ENCODE measurements at regions not wholly inside any gene's neighbourhood (a gene's known extent, or its start where the extent isn't known, plus 50 kb on each side); places are given as distances from the start of the nearest gene placed in this dataset.

GRCh38 chr13:78436311-78436710 lies 167.0 kb downstream of the POU4F1 start:
- Histone ChIP-seq H3K27me3 (replicated peaks; ENCODE audit: control insufficient read depth, insufficient read depth, low read length) (no peaks in the 10 kb centered on the region), H3K4me3 (replicated peaks; ENCODE audit: low read depth, low read length) (no peak overlapping the region), H3K36me3 (ENCODE audit: control insufficient read depth, insufficient read depth, low read length) (no peaks in the 10 kb centered on the region)
- no peak for TF ChIP-seq CTCF (IDR thresholded peaks at IDR 0.05; ENCODE audit: insufficient read depth, low read length, poor library complexity, severe bottlenecking)
- DNase-seq (ENCODE audit: extremely low read depth, insufficient read length): no peak

GRCh38 chr13:78431328-78431727 lies 172.0 kb downstream of the POU4F1 start:
- H3K36me3 ChIP-seq (ENCODE audit: control insufficient read depth, insufficient read depth, low read length): no peaks in the 10 kb centered on the region
- no peak for TF ChIP-seq CTCF (IDR thresholded peaks at IDR 0.05; ENCODE audit: insufficient read depth, low read length, poor library complexity, severe bottlenecking)
- no peak overlapping the region for H3K4me3 ChIP-seq (replicated peaks; ENCODE audit: low read depth, low read length)
- H3K27me3 ChIP-seq (replicated peaks; ENCODE audit: control insufficient read depth, insufficient read depth, low read length): no peaks in the 10 kb centered on the region
- DNase-seq (ENCODE audit: extremely low read depth, insufficient read length): no peak

GRCh38 chr13:78430811-78431210 lies 172.5 kb downstream of the POU4F1 start:
- no peak for TF ChIP-seq CTCF (IDR thresholded peaks at IDR 0.05; ENCODE audit: insufficient read depth, low read length, poor library complexity, severe bottlenecking)
- H3K27me3 ChIP-seq (replicated peaks; ENCODE audit: control insufficient read depth, insufficient read depth, low read length): no peaks in the 10 kb centered on the region
- no peaks in the 10 kb centered on the region for H3K36me3 ChIP-seq (ENCODE audit: control insufficient read depth, insufficient read depth, low read length)
- DNase-seq (ENCODE audit: extremely low read depth, insufficient read length): no peak
- no peak overlapping the region for H3K4me3 ChIP-seq (replicated peaks; ENCODE audit: low read depth, low read length)

- no peak for TF ChIP-seq CTCF (IDR thresholded peaks at IDR 0.05; ENCODE audit: insufficient read depth, low read length, poor library complexity, severe bottlenecking)
- Histone ChIP-seq H3K36me3 (ENCODE audit: control insufficient read depth, insufficient read depth, low read length) (no peaks in the 10 kb centered on the region), H3K4me3 (replicated peaks; ENCODE audit: low read depth, low read length) (no peak overlapping the region), H3K27me3 (replicated peaks; ENCODE audit: control insufficient read depth, insufficient read depth, low read length) (no peaks in the 10 kb centered on the region)
- no peak for DNase-seq (ENCODE audit: extremely low read depth, insufficient read length)
Measured at GRCh38 chr13:78430166-78430791, 173.1 kb downstream of the POU4F1 start.

- Histone ChIP-seq H3K36me3 (ENCODE audit: control insufficient read depth, insufficient read depth, low read length) (no peaks in the 10 kb centered on the region), H3K4me3 (replicated peaks; ENCODE audit: low read depth, low read length) (no peak overlapping the region), H3K27me3 (replicated peaks; ENCODE audit: control insufficient read depth, insufficient read depth, low read length) (no peaks in the 10 kb centered on the region)
- TF ChIP-seq CTCF (IDR thresholded peaks at IDR 0.05; ENCODE audit: insufficient read depth, low read length, poor library complexity, severe bottlenecking): no peak
- no peak for DNase-seq (ENCODE audit: extremely low read depth, insufficient read length)
Measured at GRCh38 chr13:78428646-78429045, 174.7 kb downstream of the POU4F1 start.

- no peak for TF ChIP-seq CTCF (IDR thresholded peaks at IDR 0.05; ENCODE audit: insufficient read depth, low read length, poor library complexity, severe bottlenecking)
- H3K27me3 ChIP-seq (replicated peaks; ENCODE audit: control insufficient read depth, insufficient read depth, low read length): no peaks in the 10 kb centered on the region
- no peak for DNase-seq (ENCODE audit: extremely low read depth, insufficient read length)
- no peaks in the 10 kb centered on the region for H3K36me3 ChIP-seq (ENCODE audit: control insufficient read depth, insufficient read depth, low read length)
- no peak overlapping the region for H3K4me3 ChIP-seq (replicated peaks; ENCODE audit: low read depth, low read length)
Measured at GRCh38 chr13:78426183-78426582, 177.2 kb downstream of the POU4F1 start.
